Ishikawa (cell line): ENCODE measurements at regions not wholly inside any gene's neighbourhood (a gene's known extent, or its start where the extent isn't known, plus 50 kb on each side); places are given as distances from the start of the nearest gene placed in this dataset.

Experiments
- CEBPB ChIP-seq: IDR thresholded peaks from 2 replicates; pipeline ENCODE4 v1.6.1; 2012
- CREB1 ChIP-seq: IDR thresholded peaks from 2 replicates; pipeline ENCODE4 v1.6.1; 2012; ENCODE audit warnings: low read depth
- EGR1 ChIP-seq: IDR thresholded peaks from 2 replicates; pipeline ENCODE4 v1.6.1; 2012
- EP300 ChIP-seq: IDR thresholded peaks from 2 replicates; pipeline ENCODE4 v1.6.1; 2012; ENCODE audit warnings: borderline replicate concordance
- FOXM1 ChIP-seq: IDR thresholded peaks from 2 replicates; pipeline ENCODE4 v1.6.1; 2012; ENCODE audit warnings: low read depth, borderline replicate concordance
- MAX ChIP-seq: IDR thresholded peaks from 2 replicates; pipeline ENCODE4 v1.6.1; 2012
- RAD21 ChIP-seq: IDR thresholded peaks from 2 replicates; pipeline ENCODE4 v1.6.1; 2012; ENCODE audit warnings: low read depth
- TAF1 ChIP-seq: IDR thresholded peaks from 2 replicates; pipeline ENCODE4 v1.6.1; 2012; ENCODE audit warnings: low read depth, mild to moderate bottlenecking
- USF1 ChIP-seq: IDR thresholded peaks from 2 replicates; pipeline ENCODE4 v1.6.1; 2012
- YY1 ChIP-seq: IDR thresholded peaks from 2 replicates; pipeline ENCODE4 v1.6.1; 2012; ENCODE audit warnings: low read depth
- ZBTB7A ChIP-seq: IDR thresholded peaks from 2 replicates; pipeline ENCODE4 v1.6.1; 2012; ENCODE audit warnings: low read depth

GRCh38 chr1:78839704-78840277 lies 166.7 kb downstream of the ADGRL4 start:
- TF ChIP-seq CEBPB (no peak), EP300 (no peak), ZBTB7A (no peak), RAD21 (peak; percentile 72), TAF1 (no peak), USF1 (no peak), MAX (no peak), YY1 (no peak), FOXM1 (no peak), EGR1 (no peak), CREB1 (no peak)
